Activated CD4-positive, alpha-beta T cell treated with anti-CD3 and anti-CD28 coated beads for 36 hours (primary cell): ENCODE measurements at regions not wholly inside any gene's neighbourhood (a gene's known extent, or its start where the extent isn't known, plus 50 kb on each side); places are given as distances from the start of the nearest gene placed in this dataset.
A peak's percentile ranks its signal among the peaks of the same experiment; 100 is the strongest.

ENCODE experiments used
- ATAC-seq: fragments of 200-7000 bp; cut with Tn5 transposase; one replicate; pipeline ENCODE4 v1.10.0; 2021; ENCODE audit warnings: mild to moderate bottlenecking, moderate library complexity
- CTCF ChIA-PET: fragments of 350-600 bp; sonication (Branson Sonifier 250); formaldehyde crosslinking; loops from one replicate; lab custom pipeline; 2021; ENCODE audit warnings: antibody characterized with exemption; lab: Charles Lee
- POLR2A ChIA-PET: fragments of 350-600 bp; sonication (Branson Sonifier 250); formaldehyde crosslinking; loops from one replicate; lab custom pipeline; 2021; ENCODE audit warnings: antibody characterized with exemption, inconsistent platforms; lab: Charles Lee
- DNase-seq: peaks from one replicate; pipeline ENCODE4 v3.0.0-alpha.2; 2020
- H3K27ac Mint-ChIP-seq: one replicate; pipeline ENCODE4 v1.8.0; 2021; ENCODE audit warnings: mixed read lengths
- H3K27me3 Mint-ChIP-seq: one replicate; pipeline ENCODE4 v1.8.0; 2021; ENCODE audit warnings: mixed read lengths
- H3K36me3 Mint-ChIP-seq: one replicate; pipeline ENCODE4 v1.8.0; 2021; ENCODE audit warnings: low read depth, mixed read lengths
- H3K4me1 Mint-ChIP-seq: one replicate; pipeline ENCODE4 v1.8.0; 2021; ENCODE audit warnings: mixed read lengths
- H3K4me3 Mint-ChIP-seq: one replicate; pipeline ENCODE4 v1.8.0; 2021; ENCODE audit warnings: mild to moderate bottlenecking, moderate library complexity, mixed read lengths
- H3K9me3 Mint-ChIP-seq: one replicate; pipeline ENCODE4 v1.8.0; 2021; ENCODE audit warnings: low read depth, mixed read lengths
- intact Hi-C, 2 experiments: fragments of 100-400 bp; cut with DNase I in 1 of 2; cut with micrococcal nuclease in 1 of 2; formaldehyde crosslinking; loops; one replicate each; pipeline versions ENCODE4 v1.14.2 to v1.15.1; 2022 to 2024; cut with DNase I, micrococcal nuclease

DNA sequence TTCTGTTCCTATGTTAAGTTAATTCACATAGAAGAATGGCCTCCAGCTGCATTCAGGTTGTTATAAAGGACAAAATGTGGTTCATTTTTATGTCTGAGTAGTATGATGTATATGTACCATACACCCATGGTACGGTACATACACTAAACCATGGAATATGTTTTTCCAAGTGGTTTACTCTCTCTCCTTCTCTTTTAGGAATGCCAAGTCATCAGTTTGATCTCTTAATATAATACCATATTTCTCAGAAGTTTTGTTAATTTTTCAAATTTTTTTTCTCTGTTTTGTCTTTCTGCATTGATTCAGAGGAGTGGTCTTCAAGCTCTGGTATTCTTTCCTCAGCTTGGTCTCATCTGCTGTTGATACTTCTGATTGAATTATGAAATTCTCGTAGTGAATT lies 230.9 kb downstream of the DSEL start:
- Mint-ChIP-seq H3K4me3 (no peak overlapping the region), H3K9me3 (no peaks in the 10 kb centered on the region), H3K27ac (no peak overlapping the region), H3K36me3 (no peaks in the 10 kb centered on the region), H3K4me1 (no peaks in the 10 kb centered on the region), H3K27me3 (no peaks in the 10 kb centered on the region)
- CTCF ChIA-PET, result interaction anchor here (0.6 to 1.0 kb wide), 2 partner anchors 20 to 78 kb away, joined by 3 read pairs; no protein-coding TSS in a partner anchor
- POLR2A ChIA-PET, result no interaction called here
- intact Hi-C loops, result no loop called here
- ATAC-seq (no peak), DNase-seq (no peak)

GRCh38 chr18:67282796-67283195 lies 233.7 kb downstream of the DSEL start:
- H3K4me1 Mint-ChIP-seq, result no peaks in the 10 kb centered on the region
- ATAC-seq (no peak), DNase-seq (no peak)
- ChIA-PET CTCF (no interaction called here), POLR2A (no interaction called here)
- no peaks in the 10 kb centered on the region for H3K9me3 Mint-ChIP-seq
- no peak overlapping the region for H3K4me3 Mint-ChIP-seq
- H3K27me3 Mint-ChIP-seq, result no peaks in the 10 kb centered on the region
- H3K36me3 Mint-ChIP-seq, result no peaks in the 10 kb centered on the region
- intact Hi-C loops, result no loop called here
- H3K27ac Mint-ChIP-seq, result no peak overlapping the region

DNA sequence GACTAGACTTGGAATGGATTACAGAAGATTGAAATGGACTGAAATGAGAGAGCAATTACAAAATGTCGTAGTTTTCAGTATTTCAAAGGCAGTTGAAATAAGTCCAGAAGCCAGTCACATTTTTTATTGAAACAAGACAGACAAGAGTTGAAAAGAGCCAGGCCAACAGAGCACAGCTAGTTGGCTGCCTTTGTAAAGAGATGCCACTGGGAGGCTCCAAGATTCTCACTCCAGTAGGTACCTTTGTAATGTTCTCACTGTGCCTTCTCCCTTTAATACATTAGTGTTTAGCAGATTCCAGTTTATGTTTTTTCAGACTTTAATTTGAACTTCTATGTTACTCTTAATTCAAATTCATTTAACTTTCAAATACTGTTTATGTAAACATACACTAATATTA lies 234.8 kb downstream of the DSEL start:
- ChIA-PET CTCF (no interaction called here), POLR2A (no interaction called here)
- Mint-ChIP-seq H3K9me3 (no peaks in the 10 kb centered on the region), H3K4me3 (no peak overlapping the region), H3K4me1 (no peaks in the 10 kb centered on the region), H3K27ac (no peak overlapping the region), H3K27me3 (peaks cover 2% of the 10 kb centered on the region), H3K36me3 (no peaks in the 10 kb centered on the region)
- DNase-seq (no peak), ATAC-seq (no peak)
- intact Hi-C loops, result no loop called here

- no peak for DNase-seq
- peaks cover 2% of the 10 kb centered on the region for H3K27me3 Mint-ChIP-seq
- no peak overlapping the region for H3K27ac Mint-ChIP-seq
- ATAC-seq, result no peak
- no peaks in the 10 kb centered on the region for H3K9me3 Mint-ChIP-seq
- intact Hi-C loops, result no loop called here
- no peak overlapping the region for H3K4me3 Mint-ChIP-seq
- POLR2A ChIA-PET, result no interaction called here
- H3K36me3 Mint-ChIP-seq, result no peaks in the 10 kb centered on the region
- no peaks in the 10 kb centered on the region for H3K4me1 Mint-ChIP-seq
- CTCF ChIA-PET, result interaction anchor here (0.5 kb wide), 1 partner anchor 21 kb away, joined by 3 read pairs; no protein-coding TSS in a partner anchor
Observed at GRCh38 chr18:67280486-67281242, 235.9 kb downstream of the DSEL start.

GRCh38 chr18:67279988-67280387 lies 236.5 kb downstream of the DSEL start:
- ATAC-seq, result no peak
- no peak for DNase-seq
- ChIA-PET CTCF (interaction anchor here (0.6 kb wide), 1 partner anchor 1053 kb away, joined by 3 read pairs; no protein-coding TSS in a partner anchor), POLR2A (no interaction called here)
- no peaks in the 10 kb centered on the region for H3K4me1 Mint-ChIP-seq
- H3K36me3 Mint-ChIP-seq, result no peaks in the 10 kb centered on the region
- no peaks in the 10 kb centered on the region for H3K9me3 Mint-ChIP-seq
- intact Hi-C loops, result no loop called here
- H3K27ac Mint-ChIP-seq, result no peak overlapping the region
- H3K4me3 Mint-ChIP-seq, result no peak overlapping the region
- peaks cover 2% of the 10 kb centered on the region for H3K27me3 Mint-ChIP-seq

DNA sequence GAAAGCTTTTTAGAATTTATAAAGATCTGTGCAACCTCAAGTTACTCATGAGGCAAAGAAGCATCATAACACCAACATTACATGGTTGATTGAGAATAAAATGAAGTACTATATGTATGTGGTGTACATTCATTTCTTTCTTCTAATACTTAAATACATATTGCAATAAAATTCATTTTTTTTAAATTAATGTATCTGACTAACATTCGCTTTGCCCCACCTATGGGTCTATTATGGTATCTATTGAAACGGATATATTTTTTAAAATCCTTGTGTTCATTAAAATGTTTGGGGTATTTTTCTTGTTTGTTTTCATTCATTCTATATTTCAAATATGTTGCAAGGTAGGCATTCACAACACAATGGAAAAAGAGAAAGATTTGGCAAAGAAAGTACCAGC lies 237.5 kb downstream of the DSEL start:
- no peak for DNase-seq
- no peak for ATAC-seq
- Mint-ChIP-seq H3K27me3 (peaks cover 2% of the 10 kb centered on the region), H3K4me3 (no peak overlapping the region), H3K27ac (no peak overlapping the region), H3K9me3 (no peaks in the 10 kb centered on the region), H3K4me1 (no peaks in the 10 kb centered on the region), H3K36me3 (no peaks in the 10 kb centered on the region)
- intact Hi-C loops, result no loop called here
- CTCF ChIA-PET, result no interaction called here
- POLR2A ChIA-PET, result no interaction called here

GRCh38 chr18:67276638-67277037 lies 239.9 kb downstream of the DSEL start:
- Mint-ChIP-seq H3K27ac (no peak overlapping the region), H3K36me3 (no peaks in the 10 kb centered on the region), H3K4me1 (no peaks in the 10 kb centered on the region), H3K9me3 (no peaks in the 10 kb centered on the region), H3K27me3 (peaks cover 3% of the 10 kb centered on the region), H3K4me3 (no peak overlapping the region)
- POLR2A ChIA-PET, result no interaction called here
- no peak for ATAC-seq
- no peak for DNase-seq
- CTCF ChIA-PET, result no interaction called here
- intact Hi-C loops, result no loop called here

GRCh38 chr18:67273288-67273687 lies 243.2 kb downstream of the DSEL start:
- Mint-ChIP-seq H3K4me3 (no peak overlapping the region), H3K27ac (no peak overlapping the region), H3K9me3 (no peaks in the 10 kb centered on the region), H3K27me3 (peaks cover 6% of the 10 kb centered on the region), H3K36me3 (no peaks in the 10 kb centered on the region), H3K4me1 (peaks cover 6% of the 10 kb centered on the region)
- ChIA-PET POLR2A (no interaction called here), CTCF (no interaction called here)
- intact Hi-C loops, result no loop called here
- DNase-seq, result no peak
- no peak for ATAC-seq

- Mint-ChIP-seq H3K36me3 (no peaks in the 10 kb centered on the region), H3K9me3 (no peaks in the 10 kb centered on the region), H3K4me3 (no peak overlapping the region), H3K4me1 (peaks cover 23% of the 10 kb centered on the region), H3K27ac (no peak overlapping the region), H3K27me3 (peaks cover 6% of the 10 kb centered on the region)
- ChIA-PET CTCF (no interaction called here), POLR2A (no interaction called here)
- intact Hi-C loops, result no loop called here
- ATAC-seq, result peak; percentile 58
- peak; percentile 6 for DNase-seq
Observed at GRCh38 chr18:67269206-67269605, 247.3 kb downstream of the DSEL start.

- Mint-ChIP-seq H3K36me3 (no peaks in the 10 kb centered on the region), H3K9me3 (no peaks in the 10 kb centered on the region), H3K4me3 (no peak overlapping the region), H3K27me3 (peaks cover 6% of the 10 kb centered on the region), H3K27ac (no peak overlapping the region), H3K4me1 (peaks cover 23% of the 10 kb centered on the region)
- DNase-seq (no peak), ATAC-seq (no peak)
- ChIA-PET POLR2A (no interaction called here), CTCF (no interaction called here)
- intact Hi-C loops, result no loop called here
Observed at GRCh38 chr18:67268530-67268929, 248.0 kb downstream of the DSEL start.

DNA sequence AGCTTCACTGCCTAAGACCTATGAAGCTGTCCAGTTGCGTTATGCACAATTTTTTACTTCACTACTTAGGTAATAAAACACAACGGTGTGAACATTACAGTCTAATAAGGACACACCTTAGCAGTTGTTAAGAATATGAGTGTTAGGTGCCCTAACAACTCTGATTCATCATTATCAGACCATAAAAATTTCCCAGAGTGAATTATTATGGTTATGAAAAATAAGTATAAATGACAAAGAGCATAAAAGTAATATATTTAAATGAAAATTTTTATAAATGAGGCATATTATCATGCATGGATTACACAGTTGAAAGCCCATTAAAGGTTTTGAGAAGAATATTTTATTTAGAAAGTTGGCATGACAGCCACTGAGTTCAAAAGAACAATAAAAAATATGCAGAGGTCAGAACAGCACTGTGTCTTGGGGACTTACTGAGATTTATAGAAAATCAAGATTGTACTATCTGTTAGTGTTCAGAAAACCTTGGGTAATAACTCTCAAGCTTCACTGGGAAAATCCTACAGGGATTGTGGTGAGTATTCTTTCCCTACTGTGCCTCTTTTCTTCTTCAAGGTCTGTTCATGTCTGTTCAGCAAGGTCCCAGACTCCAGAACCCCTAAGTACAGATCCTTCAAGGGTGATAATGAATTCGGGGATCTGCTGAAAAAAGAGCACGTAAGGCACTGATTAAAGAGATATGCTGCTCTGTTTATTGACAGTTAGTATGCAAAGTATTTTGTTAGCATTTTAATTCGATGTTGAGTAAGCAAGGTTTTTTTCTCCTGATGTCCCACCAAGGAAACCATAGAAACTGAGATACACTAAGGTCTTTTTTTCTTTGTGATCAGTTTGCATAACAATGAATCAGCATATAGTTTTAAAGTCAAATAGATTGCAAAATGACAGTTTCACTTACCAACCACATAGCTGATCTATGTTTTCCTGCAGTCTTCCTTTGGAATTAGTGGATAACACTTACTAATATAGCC lies 250.0 kb downstream of the DSEL start:
- POLR2A ChIA-PET, result no interaction called here
- H3K36me3 Mint-ChIP-seq, result no peaks in the 10 kb centered on the region
- H3K27me3 Mint-ChIP-seq, result peaks cover 5% of the 10 kb centered on the region
- CTCF ChIA-PET, result interaction anchor here (0.6 to 1.0 kb wide), 2 partner anchors 11 to 139 kb away, joined by 3 read pairs; no protein-coding TSS in a partner anchor
- H3K4me1 Mint-ChIP-seq, result peaks cover 29% of the 10 kb centered on the region
- H3K27ac Mint-ChIP-seq, result no peak overlapping the region
- no peak for ATAC-seq
- H3K4me3 Mint-ChIP-seq, result no peak overlapping the region
- intact Hi-C loops, result no loop called here
- no peak for DNase-seq
- H3K9me3 Mint-ChIP-seq, result no peaks in the 10 kb centered on the region
